Heart left ventricle (tissue), 16 donors: ENCODE measurements at regions not wholly inside any gene's neighbourhood (a gene's known extent, or its start where the extent isn't known, plus 50 kb on each side); places are given as distances from the start of the nearest gene placed in this dataset.

Experiments used
- ATAC-seq, 4 donors: fragments of 200-7000 bp; cut with Tn5 transposase; one replicate each; pipeline ENCODE4 v1.9.1; 2020 to 2022; ENCODE audit warnings: moderate library complexity in 4 of 4, mild to moderate bottlenecking in 3 of 4, moderate number of reproducible peaks in 1 of 4
- DNase-seq, 5 donors: peaks; one replicate each; pipeline ENCODE4 v3.0.0-alpha.2; 2020
- H3K27ac ChIP-seq, 12 donors: fragments of 200-600 bp; sonication (generic) in 4 of 12; one replicate each; pipeline versions ENCODE4 v1.5.0 to v1.8.0; 2016 to 2022; ENCODE audit warnings: mild to moderate bottlenecking in 2 of 12
- H3K27me3 ChIP-seq, 9 donors: fragments of 200-600 bp; sonication (generic) in 2 of 9; one replicate each; pipeline versions ENCODE4 v1.5.1 to v1.8.0; 2016 to 2022; ENCODE audit warnings: mild to moderate bottlenecking in 3 of 9
- H3K36me3 ChIP-seq, 9 donors: fragments of 200-600 bp; sonication (generic) in 2 of 9; one replicate each; pipeline versions ENCODE4 v1.5.0 to v1.8.0; 2018 to 2022; ENCODE audit warnings: mild to moderate bottlenecking in 2 of 9
- H3K4me1 ChIP-seq, 12 donors: fragments of 200-600 bp; sonication (generic) in 4 of 12; one replicate each; pipeline versions ENCODE4 v1.5.0 to v1.8.0; 2016 to 2022; ENCODE audit warnings: mild to moderate bottlenecking in 3 of 12
- H3K4me3 ChIP-seq, 12 donors: fragments of 200-600 bp; sonication (generic) in 4 of 12; one replicate each; pipeline versions ENCODE4 v1.5.0 to v1.8.0; 2017 to 2022; ENCODE audit warnings: mild to moderate bottlenecking in 9 of 12, moderate library complexity in 4 of 12
- H3K9me3 ChIP-seq, 12 donors: fragments of 200-600 bp; sonication (generic) in 4 of 12; one replicate each; pipeline versions ENCODE4 v1.5.0 to v1.8.0; 2016 to 2022; ENCODE audit warnings: mild to moderate bottlenecking in 1 of 12
- CTCF ChIP-seq, 12 donors: fragments of 200-600 bp; sonication (generic) in 4 of 12; IDR thresholded peaks; one replicate each; pipeline versions ENCODE4 v1.5.0 to v1.8.0; 2018 to 2022; ENCODE audit warnings: antibody characterized with exemption in 12 of 12, mild to moderate bottlenecking in 5 of 12
- POLR2A ChIP-seq, 2 donors: fragments of 450-650 bp; IDR thresholded peaks; one replicate each; pipeline ENCODE4 v1.6.1; 2017; ENCODE audit warnings: antibody characterized with exemption in 2 of 2, mild to moderate bottlenecking in 2 of 2, moderate library complexity in 2 of 2
- WGBS, 4 donors: extraction: QIAGEN DNeasy Blood & Tissue Kit in 2 of 4; methylation state at CpG; one replicate each; pipeline versions ENCODE4 v1.1.5 to v1.1.7; 2013 to 2018; 5-methylcytosine and 5-hydroxymethylcytosine counted together
- intact Hi-C, 10 donors: fragments of 100-400 bp; cut with DNase I; formaldehyde crosslinking; loops; one replicate each; pipeline versions ENCODE4 v1.11.1 to v1.14.2; 2022
- donor health status: ischemic (EF 13 %, LVEDD 7.1; RV severe dilation, severe dysfunction).
- donor health status: healthy with polysubstance abuse.
- donor health status: DM: no; HTN: yes; CAD: no.
- donor health status: DM: no; HTN: no; CAD: no.
- donor health status: ischemic (EF 25% LVEDD 6.9; RV normal size, moderate dysfunction).
- donor health status: ischemic (EF 25% LVEDD 5.7; RV mildly dilated, moderate dysfunction).
- donor health status: healthy.
- donor health status: DM: yes; HTN: yes; CAD: no.
- donor health status: ischemic (EF 35%, LVEDD 5.7; RV mildly dilated, moderate dysfunction).
- donor health status: nonischemic (EF 11% LVEDD 7.7; RV severe dilation, severe dysfunction).
- donor health status: DM: yes; HTN: yes; CAD: no.
- donor health status: PGD.
- donor health status: ischemic (EF 29% LVEDD 5.4; RV normal size, mild dysfunction).
- donor health status: nonischemic (EF 23%, LVEDD 6.1; RV moderate dilation, normal function).

- intact Hi-C loops: no loop called here
- Histone ChIP-seq H3K36me3 (no peaks in the 10 kb centered on the region), H3K27ac (no peak overlapping the region), H3K4me1 (no peaks in the 10 kb centered on the region), H3K4me3 (no peak overlapping the region), H3K27me3 (no peaks in the 10 kb centered on the region), H3K9me3 (no peaks in the 10 kb centered on the region)
- ATAC-seq (no peak), DNase-seq (no peak)
- WGBS, 4 donors: 80 to 92% (median 88%) methylated on average over 6 to 7 of the region's 7 CpGs
- TF ChIP-seq CTCF (IDR thresholded peaks at IDR 0.05) (no peak), POLR2A (IDR thresholded peaks at IDR 0.05) (no peak)
These were observed 519.6 kb upstream of the RAB6C start for GRCh38 chr2:129459881-129460280.

GRCh38 chr2:129460299-129461198 is 518.9 kb upstream of the RAB6C start:
- DNase-seq: no peak
- ATAC-seq: no peak
- Histone ChIP-seq H3K4me3 (no peak overlapping the region), H3K27ac (no peak overlapping the region), H3K36me3 (no peaks in the 10 kb centered on the region), H3K27me3 (no peaks in the 10 kb centered on the region), H3K4me1 (no peaks in the 10 kb centered on the region), H3K9me3 (no peaks in the 10 kb centered on the region)
- intact Hi-C loops: no loop called here
- 74 to 85% (median 76%) methylated on average over 9 to 12 of the region's 12 CpGs for WGBS, 4 donors
- TF ChIP-seq CTCF (IDR thresholded peaks at IDR 0.05) (no peak), POLR2A (IDR thresholded peaks at IDR 0.05) (no peak)

GRCh38 chr2:129462349-129462748 is 517.1 kb upstream of the RAB6C start:
- no peaks in the 10 kb centered on the region for H3K4me1 ChIP-seq
- H3K27me3 ChIP-seq: no peaks in the 10 kb centered on the region
- no peak for DNase-seq
- H3K27ac ChIP-seq: no peak overlapping the region
- H3K9me3 ChIP-seq: no peaks in the 10 kb centered on the region
- H3K4me3 ChIP-seq: no peak overlapping the region
- intact Hi-C loops: no loop called here
- ATAC-seq: no peak
- TF ChIP-seq POLR2A (IDR thresholded peaks at IDR 0.05) (no peak), CTCF (IDR thresholded peaks at IDR 0.05) (no peak)
- H3K36me3 ChIP-seq: no peaks in the 10 kb centered on the region
- 64 to 88% (median 75%) methylated on average over 3 of the region's 3 CpGs for WGBS, 4 donors

- TF ChIP-seq CTCF (IDR thresholded peaks at IDR 0.05): no peak
- TF ChIP-seq POLR2A (IDR thresholded peaks at IDR 0.05): no peak
These were observed 516.5 kb upstream of the RAB6C start for GRCh38 chr2:129462967-129463366.

More at GRCh38 chr2:129462967-129463366, 516.5 kb upstream of the RAB6C start:
- no peak overlapping the region for H3K27ac ChIP-seq
- no peaks in the 10 kb centered on the region for H3K27me3 ChIP-seq
- no peak for ATAC-seq
- H3K9me3 ChIP-seq: no peaks in the 10 kb centered on the region
- no peaks in the 10 kb centered on the region for H3K36me3 ChIP-seq
- intact Hi-C loops: no loop called here
- H3K4me3 ChIP-seq: no peak overlapping the region
- no peaks in the 10 kb centered on the region for H3K4me1 ChIP-seq
- no peak for DNase-seq
- 78 to 92% (median 82%) methylated on average over 2 to 4 of the region's 4 CpGs for WGBS, 4 donors
